B cell (primary cell): ENCODE measurements at regions not wholly inside any gene's neighbourhood (a gene's known extent, or its start where the extent isn't known, plus 50 kb on each side); places are given as distances from the start of the nearest gene placed in this dataset.

Experiments
- ATAC-seq: fragments of 200-7000 bp; cut with Tn5 transposase; one replicate; pipeline ENCODE4 v1.10.0; 2021; ENCODE audit warnings: low read depth, mild to moderate bottlenecking, moderate number of reproducible peaks, moderate library complexity
- CTCF ChIA-PET: fragments of 350-600 bp; sonication (Branson Sonifier 250); formaldehyde crosslinking; loops from one replicate; lab custom pipeline; 2021; ENCODE audit warnings: antibody characterized with exemption, inconsistent platforms; lab: Charles Lee
- POLR2A ChIA-PET: fragments of 350-600 bp; sonication (Branson Sonifier 250); formaldehyde crosslinking; loops from one replicate; lab custom pipeline; 2021; ENCODE audit warnings: antibody characterized with exemption; lab: Charles Lee
- DNase-seq: peaks from one replicate; pipeline ENCODE4 v3.0.0; 2013
- H2AFZ ChIP-seq: 2 replicates; pipeline ENCODE4 v1.6.1; 2012; ENCODE audit warnings: mild to moderate bottlenecking, low read depth, low read length; ENCODE audit not compliant: insufficient read depth, poor library complexity, severe bottlenecking
- H3K27ac ChIP-seq, 2 donors: 1 replicate in 1 of 2; 2 replicates in 1 of 2; pipeline ENCODE4 v1.5.1; 2012 to 2013; ENCODE audit warnings: low read length in 2 of 2, mild to moderate bottlenecking in 2 of 2, moderate library complexity in 1 of 2
- H3K27me3 ChIP-seq, 4 experiments: fragments of 200-600 bp in 1 of 4; sonication (generic) in 1 of 4; replicated peaks in 1 of 4; 1 replicate in 2 of 4; 2 replicates in 2 of 4; pipeline versions ENCODE4 v1.6.1 to v1.7.0; 2013 to 2016; ENCODE audit warnings: low read length in 3 of 4, mild to moderate bottlenecking in 2 of 4, mixed read lengths in 1 of 4, moderate library complexity in 1 of 4; ENCODE audit not compliant: insufficient read depth in 4 of 4, control insufficient read depth in 3 of 4; ENCODE audit errors: control extremely low read depth in 1 of 4
- H3K36me3 ChIP-seq, 2 experiments: replicated peaks in 1 of 2; 1 replicate in 1 of 2; 2 replicates in 1 of 2; pipeline versions ENCODE4 v1.6.1 to v1.7.1; 2013; ENCODE audit warnings: low read length in 1 of 2; ENCODE audit not compliant: insufficient read depth in 2 of 2, control insufficient read depth in 1 of 2; ENCODE audit errors: control extremely low read depth in 1 of 2, extremely low read depth in 1 of 2
- H3K4me1 ChIP-seq, 2 donors: fragments of 200-600 bp in 1 of 2; sonication (generic) in 1 of 2; 1 replicate in 1 of 2; 2 replicates in 1 of 2; pipeline versions ENCODE4 v1.5.1 to v1.6.1; 2013 to 2017; ENCODE audit warnings: low read length in 2 of 2; ENCODE audit not compliant: control insufficient read depth in 2 of 2, insufficient read depth in 2 of 2
- H3K4me2 ChIP-seq: replicated peaks from 2 replicates; pipeline ENCODE3; 2012; ENCODE audit warnings: mild to moderate bottlenecking, low read depth, low read length; ENCODE audit not compliant: poor library complexity, severe bottlenecking
- H3K4me3 ChIP-seq, 5 experiments: fragments of 200-600 bp in 1 of 5; sonication (generic) in 1 of 5; 1 replicate in 3 of 5; 2 replicates in 2 of 5; pipeline versions ENCODE4 v1.5.1 to v1.7.0; 2011 to 2016; ENCODE audit warnings: low read length in 4 of 5, mild to moderate bottlenecking in 4 of 5, low read depth in 2 of 5, control low read depth in 1 of 5, moderate library complexity in 1 of 5; ENCODE audit not compliant: insufficient read depth in 1 of 5; ENCODE audit errors: control extremely low read depth in 1 of 5, extremely low read depth in 1 of 5
- H3K79me2 ChIP-seq: fragments of 200-600 bp; sonication (generic); one replicate; pipeline ENCODE4 v1.6.0; 2016; ENCODE audit warnings: low read length; ENCODE audit not compliant: control insufficient read depth, insufficient read depth
- H3K9ac ChIP-seq: fragments of 200-600 bp; sonication (generic); 2 replicates; pipeline ENCODE4 v1.6.1; 2017; ENCODE audit warnings: mild to moderate bottlenecking, low read length, moderate library complexity
- H3K9me3 ChIP-seq, 3 donors: one replicate each; pipeline versions ENCODE4 v1.6.1 to v1.7.1; 2013; ENCODE audit warnings: low read length in 2 of 3; ENCODE audit not compliant: control insufficient read depth in 2 of 3, insufficient read depth in 1 of 3; ENCODE audit errors: control extremely low read depth in 1 of 3
- H4K20me1 ChIP-seq: 2 replicates; pipeline ENCODE4 v1.6.0; 2012; ENCODE audit warnings: mild to moderate bottlenecking, low read length; ENCODE audit not compliant: insufficient read depth, control insufficient read depth, poor library complexity, severe bottlenecking
- H3K27ac Mint-ChIP-seq: one replicate; pipeline ENCODE4 v1.8.0; 2021; ENCODE audit warnings: mixed read lengths
- H3K27me3 Mint-ChIP-seq: one replicate; pipeline ENCODE4 v1.8.0; 2021; ENCODE audit warnings: mixed read lengths
- H3K4me1 Mint-ChIP-seq: one replicate; pipeline ENCODE4 v1.8.0; 2021; ENCODE audit warnings: mixed read lengths
- H3K4me3 Mint-ChIP-seq: one replicate; pipeline ENCODE4 v1.8.0; 2021; ENCODE audit warnings: mixed read lengths
- H3K9me3 Mint-ChIP-seq: one replicate; pipeline ENCODE4 v1.8.0; 2022; ENCODE audit warnings: mixed read lengths; ENCODE audit not compliant: insufficient read depth
- EZH2 ChIP-seq: IDR thresholded peaks from 2 replicates; pipeline ENCODE4 v1.6.1; 2012; ENCODE audit warnings: borderline replicate concordance, low read depth, mild to moderate bottlenecking, moderate library complexity, low read length; ENCODE audit not compliant: insufficient read depth, poor library complexity, severe bottlenecking
- WGBS: methylation state at CpG from one replicate; pipeline ENCODE4 v1.1.5; 2013; ENCODE audit warnings: missing lambda C conversion rate; ENCODE audit not compliant: insufficient coverage; 5-methylcytosine and 5-hydroxymethylcytosine counted together
- intact Hi-C: fragments of 100-400 bp; cut with micrococcal nuclease; formaldehyde crosslinking; loops from one replicate; pipeline ENCODE4 v1.10.0; 2022
- TF ChIP-seq, protein P1 (sequence below): fragments of 200-600 bp; IDR thresholded peaks from one replicate; pipeline ENCODE4 v1.8.0; 2022; ENCODE audit warnings: antibody characterized with exemption, mild to moderate bottlenecking

- H3K9me3 Mint-ChIP-seq = no peaks in the 10 kb centered on the region
- ATAC-seq = no peak
Observed at GRCh38 chr15:69740684-69741083, 288.1 kb downstream of the RPLP1 start.

DNA sequence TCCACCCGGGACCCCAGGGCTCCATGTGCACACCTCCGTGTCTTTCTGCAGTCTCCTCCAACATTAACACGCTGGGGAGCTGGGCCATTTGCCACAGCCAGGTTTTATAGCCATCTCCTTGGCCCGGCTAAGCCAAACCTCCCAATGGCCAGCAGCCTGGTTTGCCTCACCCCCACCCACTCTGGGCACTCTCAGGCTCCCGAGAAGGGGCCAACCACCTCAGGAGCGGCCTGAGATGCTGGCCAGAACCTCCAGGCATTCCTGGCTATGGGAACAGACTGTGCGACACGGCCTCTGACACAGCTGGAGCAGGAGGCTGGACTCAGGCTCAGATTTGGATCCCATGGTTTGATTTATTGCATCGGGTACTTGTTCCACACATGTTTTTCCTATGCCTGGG, 289.7 kb downstream of the RPLP1 start:
- peaks cover 35% of the 10 kb centered on the region for H3K27me3 Mint-ChIP-seq
- no peak overlapping the region for H3K4me2 ChIP-seq
- CTCF ChIA-PET = interaction anchor here (1.3 to 2.7 kb wide), 2 partner anchors 9 to 10 kb away, joined by 3 to 16 read pairs; no protein-coding TSS in a partner anchor

More at GRCh38 chr15:69740684-69741083, 288.1 kb downstream of the RPLP1 start:
- no peak for DNase-seq
- Histone ChIP-seq H3K27me3 (peaks cover 0 to 11% (median 2%) of the 10 kb centered on the region in 4 experiments), H3K4me3 (no peak overlapping the region), H3K79me2 (no peaks in the 10 kb centered on the region), H3K36me3 (no peaks in the 10 kb centered on the region), H3K4me2 (no peak overlapping the region), H3K4me1 (peaks cover 9 to 14% of the 10 kb centered on the region in 2 donors), H2AFZ (no peak overlapping the region), H3K9me3 (peaks cover 1 to 19% (median 5%) of the 10 kb centered on the region in 3 donors), H4K20me1 (no peaks in the 10 kb centered on the region), H3K27ac (no peak overlapping the region), H3K9ac (no peak overlapping the region)
- Mint-ChIP-seq H3K27ac (no peak overlapping the region), H3K4me3 (no peak overlapping the region), H3K4me1 (peaks cover 14% of the 10 kb centered on the region), H3K27me3 (peaks cover 32% of the 10 kb centered on the region)
- POLR2A ChIA-PET = no interaction called here
- CTCF ChIA-PET = no interaction called here
- TF ChIP-seq EZH2 = no peak
- TF ChIP-seq, protein P1, sequence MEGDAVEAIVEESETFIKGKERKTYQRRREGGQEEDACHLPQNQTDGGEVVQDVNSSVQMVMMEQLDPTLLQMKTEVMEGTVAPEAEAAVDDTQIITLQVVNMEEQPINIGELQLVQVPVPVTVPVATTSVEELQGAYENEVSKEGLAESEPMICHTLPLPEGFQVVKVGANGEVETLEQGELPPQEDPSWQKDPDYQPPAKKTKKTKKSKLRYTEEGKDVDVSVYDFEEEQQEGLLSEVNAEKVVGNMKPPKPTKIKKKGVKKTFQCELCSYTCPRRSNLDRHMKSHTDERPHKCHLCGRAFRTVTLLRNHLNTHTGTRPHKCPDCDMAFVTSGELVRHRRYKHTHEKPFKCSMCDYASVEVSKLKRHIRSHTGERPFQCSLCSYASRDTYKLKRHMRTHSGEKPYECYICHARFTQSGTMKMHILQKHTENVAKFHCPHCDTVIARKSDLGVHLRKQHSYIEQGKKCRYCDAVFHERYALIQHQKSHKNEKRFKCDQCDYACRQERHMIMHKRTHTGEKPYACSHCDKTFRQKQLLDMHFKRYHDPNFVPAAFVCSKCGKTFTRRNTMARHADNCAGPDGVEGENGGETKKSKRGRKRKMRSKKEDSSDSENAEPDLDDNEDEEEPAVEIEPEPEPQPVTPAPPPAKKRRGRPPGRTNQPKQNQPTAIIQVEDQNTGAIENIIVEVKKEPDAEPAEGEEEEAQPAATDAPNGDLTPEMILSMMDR = no peak
- intact Hi-C loops = no loop called here
- no CpG with 5 or more reads among the region's 1 CpG for whole genome bisulfite sequencing

More for the DNA sequence above, 289.7 kb downstream of the RPLP1 start:
- Mint-ChIP-seq H3K4me1 (peaks cover 16% of the 10 kb centered on the region), H3K4me3 (no peak overlapping the region), H3K9me3 (no peaks in the 10 kb centered on the region), H3K27ac (no peak overlapping the region)
- POLR2A ChIA-PET = no interaction called here
- H3K9ac ChIP-seq = no peak overlapping the region
- H3K4me3 ChIP-seq = no peak overlapping the region
- no peaks in the 10 kb centered on the region for H4K20me1 ChIP-seq
- ATAC-seq (no peak), DNase-seq (no peak)
- no peak for TF ChIP-seq EZH2
- TF ChIP-seq, protein P1 = no peak
- intact Hi-C loops = no loop called here
- no peak overlapping the region for H3K27ac ChIP-seq
- H3K4me1 ChIP-seq = peaks cover 9 to 14% of the 10 kb centered on the region in 2 donors
- H3K9me3 ChIP-seq = peaks cover 1 to 19% (median 5%) of the 10 kb centered on the region in 3 donors
- no peaks in the 10 kb centered on the region for H3K36me3 ChIP-seq
- 93% methylated on average over 8 of the region's 9 CpGs for WGBS
- no peak overlapping the region for H2AFZ ChIP-seq
- no peaks in the 10 kb centered on the region for H3K79me2 ChIP-seq
- peaks cover 0 to 11% (median 3%) of the 10 kb centered on the region in 4 experiments for H3K27me3 ChIP-seq
